Fibroblast of peridontal ligament (primary cell): ENCODE measurements at regions not wholly inside any gene's neighbourhood (a gene's known extent, or its start where the extent isn't known, plus 50 kb on each side); places are given as distances from the start of the nearest gene placed in this dataset.
"Not testable (repeated sequence)": the region's sequence is repeated elsewhere in the genome, so short reads cannot be mapped to it uniquely, and the experiment has no call there.

Experiments used
- DNase-seq: peaks from one replicate; pipeline ENCODE4 v3.0.0-alpha.2; 2010; ENCODE audit errors: extremely low read depth

DNA sequence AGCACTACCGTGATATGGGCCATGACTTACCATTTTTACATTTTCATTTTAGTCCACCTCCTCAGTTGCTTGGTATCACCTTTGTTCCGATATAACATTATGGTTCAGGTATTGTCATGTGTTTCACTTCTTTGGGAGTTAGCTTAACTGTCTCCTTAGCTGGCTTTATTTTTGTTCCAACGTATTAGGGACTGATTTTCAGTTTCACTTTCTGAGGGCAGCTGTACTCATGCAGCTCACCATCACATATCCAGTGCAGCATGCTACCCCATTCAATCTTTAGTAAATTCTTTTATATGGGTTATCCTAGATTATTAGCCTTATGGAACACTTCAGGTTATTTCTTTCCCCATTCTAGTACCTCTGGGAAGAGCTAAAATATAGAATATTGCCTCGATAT, 362.2 kb upstream of the IRAK1BP1 start:
- DNase-seq, result no peak

DNA sequence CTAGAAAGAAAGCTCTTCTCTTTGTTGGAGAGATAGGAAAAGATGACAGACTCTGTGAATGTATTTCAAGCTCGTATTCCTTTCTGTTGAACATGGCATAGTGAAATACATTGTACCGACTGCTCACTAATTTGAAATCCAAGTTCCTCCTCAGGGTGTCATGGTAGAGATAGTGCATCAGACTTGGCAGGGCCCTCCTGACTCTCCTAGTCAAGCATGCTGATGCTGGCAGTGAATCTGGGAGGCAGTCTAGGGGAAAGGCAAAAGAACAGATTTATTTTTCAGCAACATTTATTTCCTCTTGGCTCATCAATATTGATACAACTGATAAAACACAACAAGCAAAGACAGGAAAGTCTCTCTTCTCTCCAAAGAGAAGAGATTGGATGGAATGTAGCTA, 356.3 kb upstream of the IRAK1BP1 start:
- no peak for DNase-seq

DNA sequence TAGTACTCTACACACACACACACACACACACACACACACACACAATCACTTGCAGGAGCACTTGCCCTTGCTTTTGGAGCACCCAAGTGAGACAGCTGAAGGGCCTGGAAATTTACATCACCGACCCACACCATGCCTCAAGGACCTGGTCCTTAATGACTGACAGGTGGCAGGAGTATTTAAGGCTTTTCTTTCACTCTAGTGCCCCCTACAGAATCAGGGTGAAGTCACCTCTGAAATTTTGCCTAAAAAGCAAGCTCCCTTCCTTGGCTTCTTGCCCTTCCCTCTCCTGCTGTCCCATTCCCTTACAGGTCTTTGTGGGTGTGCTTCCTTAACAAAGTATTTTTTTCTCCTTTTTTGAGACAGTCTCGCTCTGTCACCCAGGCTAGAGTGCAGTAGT, 353.5 kb upstream of the IRAK1BP1 start:
- DNase-seq, result no peak

DNA sequence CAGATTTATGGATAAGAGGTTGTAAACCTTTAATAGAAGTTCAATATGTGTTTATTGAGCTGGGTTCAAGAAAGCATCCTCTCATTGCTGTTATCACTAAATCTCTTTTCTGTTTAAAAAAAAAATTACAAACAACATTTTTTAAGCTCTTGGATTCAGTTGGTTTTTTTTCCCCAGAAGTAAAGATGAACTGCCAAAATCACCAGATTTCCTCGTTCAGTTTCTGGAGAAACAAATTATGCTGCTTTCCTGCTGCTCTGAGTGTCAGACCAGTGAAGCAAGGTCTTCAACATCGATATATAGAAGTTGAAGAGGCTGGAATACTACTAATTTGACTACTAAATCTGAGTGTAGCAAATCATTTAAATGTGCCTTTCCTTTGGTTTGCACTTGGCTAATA, 352.1 kb upstream of the IRAK1BP1 start:
- no peak for DNase-seq

DNA sequence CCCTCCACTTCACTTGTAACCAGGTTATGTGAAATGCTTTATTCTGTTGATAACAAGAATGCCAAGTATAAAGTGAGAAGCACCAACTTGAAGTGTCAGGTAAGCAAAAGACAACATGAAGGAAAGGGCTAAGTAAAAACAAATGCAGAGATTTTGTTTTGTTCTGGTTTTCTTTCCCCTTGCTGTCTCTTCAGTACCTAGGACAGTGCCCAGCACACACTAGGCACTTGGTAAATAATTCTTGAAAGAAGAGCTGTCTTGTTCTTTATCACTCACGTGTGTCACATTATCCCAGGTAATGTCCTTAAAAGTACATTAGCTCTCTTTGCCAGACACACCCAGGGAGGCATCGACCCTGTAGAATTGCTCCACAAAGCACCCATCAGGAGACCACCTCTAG, 350.0 kb upstream of the IRAK1BP1 start:
- no peak for DNase-seq

DNA sequence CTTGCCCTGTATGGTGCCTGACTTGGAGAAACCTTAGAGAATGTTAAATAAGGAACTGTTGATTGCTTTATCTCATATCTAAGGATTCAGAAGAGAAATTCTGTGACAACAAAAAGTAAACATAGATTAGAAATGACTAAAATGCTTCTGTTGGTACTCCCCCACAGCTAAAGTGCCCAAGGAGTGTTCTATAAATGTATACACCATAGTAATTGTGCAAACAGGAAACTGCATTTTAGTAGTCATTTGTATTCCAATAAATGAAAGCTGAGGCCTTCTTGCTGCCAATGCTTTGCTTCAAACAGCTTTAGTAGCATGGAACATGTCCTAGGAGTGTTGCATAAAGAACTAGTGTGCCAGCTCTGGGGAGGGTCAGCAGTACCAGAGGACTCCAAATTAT, 343.7 kb upstream of the IRAK1BP1 start:
- DNase-seq, result no peak

DNA sequence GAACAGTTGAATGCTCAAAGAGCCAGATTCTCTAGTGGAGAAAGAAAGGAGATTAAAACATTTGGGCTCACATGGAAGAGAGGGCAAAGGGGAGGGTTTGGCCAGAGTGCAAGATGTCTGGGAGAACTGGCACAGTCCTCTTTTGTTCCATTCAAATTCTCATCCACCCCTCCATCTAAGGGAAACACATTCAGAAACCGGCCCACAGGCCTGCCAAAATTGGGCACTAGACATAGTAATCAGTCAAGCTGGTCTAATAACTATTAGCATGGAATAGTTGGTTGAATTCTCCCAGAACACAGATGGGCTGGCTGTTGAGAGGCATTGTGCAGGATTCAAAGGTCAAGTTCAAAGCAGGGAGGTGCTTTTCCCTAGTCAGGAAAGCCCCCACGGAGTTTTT, 341.4 kb upstream of the IRAK1BP1 start:
- no peak for DNase-seq

DNA sequence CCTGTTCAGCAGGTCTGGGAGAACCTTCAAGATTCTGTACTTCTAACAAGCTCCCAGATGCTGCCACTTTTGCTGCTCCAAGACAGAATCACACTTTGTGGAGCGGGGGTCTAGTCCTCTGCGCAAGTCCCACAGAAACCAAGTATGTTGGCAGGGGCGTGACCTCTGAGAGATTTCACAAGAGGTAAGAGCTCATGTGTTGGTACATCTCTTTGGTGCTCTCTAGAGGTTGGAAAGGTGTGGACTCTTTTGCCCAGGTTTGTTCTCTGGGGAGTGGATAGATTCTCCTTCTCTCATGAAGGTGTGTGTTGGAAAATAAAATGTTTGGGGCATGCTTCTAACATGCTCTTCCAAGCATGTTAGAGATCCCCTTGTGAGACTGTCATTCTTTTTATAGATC, 340.9 kb upstream of the IRAK1BP1 start:
- no peak for DNase-seq

DNA sequence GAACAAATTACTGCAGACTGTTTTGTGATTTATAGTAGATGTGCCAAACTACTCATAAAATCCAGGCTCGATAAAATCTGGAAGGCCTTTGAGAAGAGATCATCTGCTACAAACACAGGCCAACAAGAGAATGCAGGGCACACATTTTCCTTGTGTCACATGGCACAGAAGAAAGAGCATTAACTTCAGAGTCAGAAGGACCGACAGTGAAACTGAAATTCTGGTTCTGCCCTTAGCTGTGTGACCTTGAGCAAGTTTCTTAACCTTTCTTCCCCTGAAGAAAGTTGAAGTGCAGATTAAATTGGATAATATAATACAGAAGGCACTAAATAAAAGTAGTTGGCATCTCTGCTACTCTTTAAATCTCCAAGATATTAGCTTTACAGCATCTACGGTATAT, 338.4 kb upstream of the IRAK1BP1 start:
- DNase-seq, result no peak

DNA sequence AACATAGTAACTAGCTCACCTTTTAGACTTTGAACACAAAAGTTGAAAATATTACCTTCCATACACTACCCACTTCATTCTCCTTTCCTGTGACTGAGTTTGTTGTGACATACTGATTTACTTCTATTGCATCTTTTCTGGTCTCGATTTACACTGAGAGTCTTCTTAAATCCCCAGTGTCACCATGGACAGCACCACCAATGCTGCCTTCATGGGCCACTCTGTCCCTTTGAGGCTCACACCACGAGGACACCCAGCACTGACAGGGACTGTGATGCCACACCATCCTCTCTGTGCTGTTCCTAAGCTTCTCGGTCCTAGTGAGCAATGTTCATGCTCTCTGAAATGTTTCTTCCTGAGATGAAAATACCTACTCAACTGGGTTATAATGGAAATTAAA, 337.1 kb upstream of the IRAK1BP1 start:
- no peak for DNase-seq

DNA sequence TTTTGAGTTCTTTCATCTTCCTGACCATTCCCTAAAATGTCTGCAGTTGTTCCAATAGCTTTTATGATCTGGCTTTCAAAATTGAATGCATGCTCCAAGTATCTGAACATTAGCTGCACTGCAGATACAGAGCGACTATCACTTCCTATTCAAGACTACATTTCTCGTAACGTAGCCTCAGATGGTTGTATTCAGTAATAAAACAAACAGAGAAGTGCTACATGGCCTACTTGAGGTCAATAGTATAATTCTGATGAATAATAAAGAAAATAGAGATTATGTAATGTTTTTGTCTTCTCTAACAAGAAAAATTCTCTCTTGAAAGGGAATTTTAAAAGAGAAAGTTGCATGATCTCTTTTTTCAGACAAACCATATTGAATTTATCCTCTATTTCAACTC, 333.9 kb upstream of the IRAK1BP1 start:
- DNase-seq, result no peak

DNA sequence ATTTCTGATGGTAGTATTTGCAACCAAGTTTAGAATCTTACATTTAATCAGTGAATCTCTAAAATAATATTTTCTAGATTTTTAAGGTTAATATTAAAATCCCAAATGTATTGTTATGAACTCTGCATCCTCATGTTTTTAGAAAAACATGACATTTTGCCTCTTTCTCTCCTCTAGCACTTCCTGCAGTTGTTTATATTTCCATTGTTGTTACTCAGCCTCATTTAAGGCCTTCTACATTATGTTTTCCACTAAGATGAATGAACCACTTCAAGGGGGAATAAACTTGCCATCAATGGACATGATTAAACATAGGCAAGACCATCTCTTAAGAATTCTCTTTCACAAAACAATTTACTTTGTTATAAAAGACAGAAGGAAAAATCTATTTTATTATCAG, 333.5 kb upstream of the IRAK1BP1 start:
- DNase-seq, result no peak

DNA sequence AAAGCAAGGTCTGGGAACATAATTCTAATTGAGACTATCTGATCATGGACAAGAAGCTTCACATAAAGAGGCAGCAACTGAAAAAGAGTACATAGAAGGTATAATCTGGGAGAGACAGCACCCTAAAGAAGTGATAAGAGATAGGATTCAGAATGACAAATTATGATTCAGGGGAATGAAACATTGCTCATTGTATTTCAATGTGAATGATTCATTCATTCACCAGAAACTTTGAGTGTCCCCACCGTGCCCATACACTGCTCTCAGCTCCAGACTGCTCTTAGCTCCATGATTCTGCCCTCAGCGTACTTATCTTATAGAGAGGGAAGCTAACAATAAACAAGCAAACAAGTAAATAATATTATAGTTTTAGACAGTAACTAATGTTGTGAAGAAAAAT, 329.3 kb upstream of the IRAK1BP1 start:
- no peak for DNase-seq

DNA sequence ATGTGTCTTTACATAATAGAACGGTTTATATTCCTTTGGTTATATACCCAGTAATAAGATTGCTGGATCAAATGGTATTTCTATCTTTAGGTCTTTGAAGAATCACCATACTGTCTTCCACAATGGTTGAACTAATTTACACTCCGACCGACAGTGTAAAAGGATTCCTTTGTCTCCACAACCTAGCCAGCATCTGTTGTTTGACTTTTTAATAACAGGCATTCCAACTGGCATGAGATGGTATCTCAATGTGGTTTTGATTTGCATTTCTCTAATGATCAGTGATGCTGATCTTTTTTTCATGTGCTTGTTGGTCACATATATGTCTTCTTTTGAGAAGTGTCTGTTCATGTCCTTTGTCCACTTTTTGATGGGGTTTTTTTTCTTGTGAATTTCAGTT, 319.7 kb upstream of the IRAK1BP1 start:
- not testable (repeated sequence) for DNase-seq

DNA sequence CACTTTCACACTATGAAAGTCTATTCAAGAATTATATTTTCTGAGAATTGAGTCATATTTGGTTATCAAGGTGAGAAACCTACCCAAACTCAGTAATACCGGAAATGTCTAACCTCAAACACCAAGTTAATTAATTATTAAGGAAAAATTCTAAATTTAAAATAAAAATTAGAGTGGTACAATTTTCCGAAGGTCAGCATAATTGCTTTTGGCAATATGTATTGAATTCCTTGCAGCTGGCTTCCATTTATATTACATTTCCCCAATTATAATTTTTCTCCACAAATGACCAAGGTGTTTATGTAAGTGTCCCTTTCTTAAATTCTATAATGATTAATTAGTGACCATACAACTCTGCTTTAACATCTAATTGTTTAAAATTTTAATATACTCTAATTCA, 316.0 kb upstream of the IRAK1BP1 start:
- no peak for DNase-seq

DNA sequence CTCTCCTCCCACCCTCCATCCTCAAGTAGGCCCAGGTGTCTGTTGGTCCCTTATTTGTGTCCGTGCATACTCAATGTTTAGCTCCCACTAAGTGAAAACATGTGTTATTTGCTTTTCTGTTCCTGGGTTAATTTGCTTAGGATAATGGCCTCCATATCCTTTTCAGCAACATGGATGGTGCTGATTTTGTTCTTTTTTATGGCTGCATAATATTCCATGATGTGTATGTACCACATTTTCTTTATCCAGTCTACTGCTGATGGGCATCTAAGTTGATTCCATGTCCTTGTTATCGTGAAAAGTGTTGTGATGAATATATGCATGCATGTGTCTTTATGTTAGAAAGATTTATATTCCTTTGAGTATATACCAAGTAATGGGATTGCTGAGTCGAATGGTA, 314.9 kb upstream of the IRAK1BP1 start:
- DNase-seq, result no peak

DNA sequence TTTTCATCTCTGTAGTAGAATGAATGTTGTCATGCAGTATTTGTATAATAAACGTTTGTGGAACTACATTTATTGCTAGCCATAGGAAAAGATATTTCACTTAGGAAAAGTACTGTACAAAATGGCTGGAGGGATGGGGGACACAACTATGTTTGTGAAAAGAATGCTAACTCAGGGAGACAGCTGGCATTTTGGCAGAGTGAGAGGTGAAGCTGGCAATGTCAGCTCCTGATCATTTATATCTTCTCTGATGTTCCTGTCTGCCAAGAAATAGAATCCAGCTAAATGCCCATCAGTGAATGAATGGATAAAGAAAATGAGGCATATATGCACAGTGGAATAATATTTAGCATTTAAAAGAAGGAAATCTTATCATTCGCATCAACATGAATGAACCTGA, 313.0 kb upstream of the IRAK1BP1 start:
- DNase-seq, result no peak

DNA sequence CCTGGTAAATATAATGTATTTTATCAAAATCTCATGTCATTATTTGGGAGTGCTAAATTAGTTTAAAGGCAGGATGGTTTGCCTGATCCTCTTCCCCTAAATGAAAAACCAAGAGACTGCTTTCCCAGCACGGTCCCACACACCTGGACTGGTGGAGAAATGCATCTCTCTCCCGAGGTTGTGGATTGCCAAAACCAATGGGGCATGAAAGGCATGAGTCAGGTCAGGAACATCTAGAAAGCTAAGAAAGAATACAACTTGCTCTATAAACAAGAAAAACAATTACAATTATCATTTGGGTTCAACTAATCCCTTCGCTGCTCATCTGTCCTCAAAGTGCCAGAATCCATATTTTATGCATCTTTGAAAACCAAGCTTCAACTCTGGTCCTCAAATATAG, 308.3 kb upstream of the IRAK1BP1 start:
- no peak for DNase-seq

DNA sequence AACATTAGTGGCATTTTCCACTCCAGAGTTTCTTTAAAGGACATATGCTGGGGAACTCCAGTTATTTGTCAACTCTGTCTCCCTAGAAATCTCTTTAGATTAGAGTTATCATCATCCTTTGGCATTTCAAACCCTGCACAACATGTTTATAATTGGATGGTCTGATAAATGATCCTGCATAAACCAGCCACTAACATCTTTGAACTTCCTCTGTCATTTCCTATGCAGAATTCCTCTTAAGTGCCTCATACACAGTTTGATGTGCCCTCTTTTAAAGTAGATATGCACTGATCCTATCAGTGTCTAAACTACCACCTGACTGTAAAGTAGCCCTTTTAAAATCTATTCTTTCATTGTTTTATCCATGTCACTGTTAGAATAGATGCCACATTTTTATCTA, 306.3 kb upstream of the IRAK1BP1 start:
- DNase-seq, result no peak

DNA sequence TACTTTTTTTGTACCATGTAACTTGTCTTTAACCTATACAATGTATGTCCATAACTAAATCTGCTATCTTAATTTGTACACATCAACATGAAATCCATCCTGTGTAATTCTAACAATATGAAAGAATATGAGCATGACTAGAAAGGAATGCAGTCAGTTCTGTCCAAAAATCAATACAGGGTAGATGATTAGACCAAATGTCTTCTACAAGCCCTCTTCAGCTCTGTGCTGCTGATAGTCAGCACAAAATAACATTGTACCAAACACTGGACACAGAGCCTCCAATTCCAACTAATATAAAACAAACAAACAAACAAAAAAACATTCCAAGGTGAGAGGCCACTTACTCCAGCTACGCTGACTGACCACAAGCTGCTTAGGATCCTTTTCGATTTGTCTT, 301.4 kb upstream of the IRAK1BP1 start:
- DNase-seq, result no peak

DNA sequence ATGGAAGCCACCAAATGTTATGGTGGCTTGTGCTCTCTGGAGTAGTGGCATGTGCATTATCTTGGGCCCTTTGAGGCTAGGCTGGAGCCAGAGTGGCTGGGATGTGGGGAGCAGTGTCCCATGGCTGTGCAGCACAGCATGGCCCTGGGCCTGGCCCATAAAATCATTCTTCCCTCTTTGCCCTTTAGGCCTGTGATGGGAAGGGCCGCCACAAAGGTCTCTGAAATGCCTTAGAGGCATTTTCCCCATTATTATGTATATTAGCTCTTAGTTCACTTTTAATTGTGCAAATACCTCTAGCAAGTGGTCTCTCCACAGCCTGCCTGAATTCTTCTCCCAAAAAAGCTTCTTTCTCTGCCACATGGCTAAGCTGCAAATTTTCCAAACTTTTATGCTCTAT, 297.3 kb upstream of the IRAK1BP1 start:
- DNase-seq, result no peak

DNA sequence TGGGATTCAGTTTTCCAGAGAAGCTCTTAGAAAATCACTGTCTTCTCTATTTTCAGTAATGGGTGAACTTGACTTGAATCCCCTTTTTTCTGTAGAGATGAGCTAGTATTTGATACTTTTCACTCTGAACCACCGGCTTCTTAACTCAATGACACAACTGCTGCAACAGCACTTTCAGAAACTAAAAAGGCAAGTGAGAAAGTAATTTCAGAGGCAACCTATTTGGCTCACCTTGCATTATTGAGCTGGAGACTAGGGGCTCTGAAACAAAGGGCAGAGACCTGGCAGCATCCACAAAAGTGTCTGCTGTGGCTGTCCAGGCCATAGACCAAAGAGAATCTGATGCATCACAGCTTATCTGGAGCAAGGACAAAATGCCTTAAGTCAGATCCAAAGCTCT, 289.8 kb upstream of the IRAK1BP1 start:
- DNase-seq, result no peak

DNA sequence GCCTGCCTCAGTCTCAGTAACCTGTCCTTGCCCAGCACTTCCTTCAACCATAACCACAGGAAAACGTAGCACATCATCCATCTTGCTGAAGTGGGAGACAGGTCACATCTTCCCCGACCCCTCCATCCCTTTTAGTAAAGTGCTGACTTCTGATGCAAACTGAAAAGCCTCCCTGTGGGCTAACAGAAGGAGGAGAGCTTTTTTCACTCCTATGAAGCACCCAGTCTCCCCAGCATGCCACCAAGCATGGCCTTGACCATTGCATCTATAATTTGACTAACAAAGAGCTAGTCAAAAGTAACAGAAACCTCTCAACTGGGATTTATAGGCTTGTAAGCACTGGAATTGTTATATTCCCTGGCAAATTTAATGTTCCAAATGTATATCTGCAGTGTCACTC, 288.9 kb upstream of the IRAK1BP1 start:
- no peak for DNase-seq

DNA sequence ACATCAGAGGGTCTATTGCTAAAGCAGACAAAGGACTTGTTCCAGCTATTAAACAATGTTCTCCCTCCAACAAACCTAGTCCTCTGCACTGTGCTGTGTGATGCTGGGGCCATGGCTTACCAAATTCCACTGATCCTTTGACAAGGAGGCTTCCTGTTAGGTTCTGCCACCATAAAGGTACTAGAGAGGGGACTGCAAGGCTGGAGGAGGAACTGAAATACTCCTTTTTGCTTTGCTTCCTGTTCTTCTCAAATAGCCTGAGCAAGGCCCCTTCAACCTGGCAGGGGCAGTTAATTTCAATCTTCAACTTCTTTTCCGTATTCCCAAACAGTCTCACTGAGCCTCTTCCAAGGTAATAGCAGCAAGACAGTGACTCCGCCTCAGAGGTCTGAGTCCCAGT, 286.4 kb upstream of the IRAK1BP1 start:
- DNase-seq, result no peak

DNA sequence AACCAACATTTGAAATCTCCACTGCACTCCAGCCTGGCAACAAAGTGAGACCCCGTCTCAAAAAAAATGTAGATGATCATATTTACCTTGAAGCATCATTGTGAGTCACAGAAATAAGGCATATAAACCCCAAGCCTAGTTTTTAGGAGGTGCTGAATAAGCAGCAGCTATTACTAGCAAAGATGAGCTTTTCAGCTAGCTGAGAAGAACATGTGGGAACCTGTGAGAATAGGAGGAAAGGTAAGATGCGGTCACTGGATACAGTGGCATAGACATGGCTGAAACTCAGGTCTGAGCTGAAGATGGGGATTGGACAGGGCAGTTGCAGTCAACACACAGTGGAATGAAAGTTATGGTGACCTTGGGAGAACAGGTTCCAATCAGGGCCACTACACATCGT, 284.3 kb upstream of the IRAK1BP1 start:
- DNase-seq, result no peak
